ENCODE measurements at regions not wholly inside any gene's neighbourhood (a gene's known extent, or its start where the extent isn't known, plus 50 kb on each side); places are given as distances from the start of the nearest gene placed in this dataset.

DNA sequence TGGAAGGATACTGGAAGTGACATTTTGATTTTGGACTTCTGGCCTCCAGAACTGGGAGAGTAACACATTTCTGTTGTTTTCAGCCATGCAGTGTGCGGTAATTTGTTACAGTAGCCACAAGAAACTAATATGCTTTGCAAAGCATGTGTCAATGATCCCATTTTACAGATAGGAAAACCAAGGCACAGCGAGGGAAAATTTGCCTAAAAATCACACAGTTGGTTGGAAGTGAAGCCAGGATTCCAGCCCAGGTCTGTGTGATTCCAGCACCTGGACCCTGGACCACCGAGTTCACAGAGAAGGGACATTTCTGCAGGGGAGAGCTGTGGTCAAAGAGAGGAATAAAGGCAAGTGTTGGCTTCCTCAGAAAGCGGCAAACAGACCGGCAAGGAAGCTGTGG is 106.7 kb upstream of the MED13L start:
- DNase-seq (ENCODE audit: low read depth, low spot score) (no peak), FAIRE-seq (no peak)
- no peak overlapping the region for H3K4me3 ChIP-seq (replicated peaks in 1 of 3; ENCODE audit: insufficient read depth in 1 of 3, low read depth in 1 of 3, low read length in 3 of 3)
- H3K4me1 ChIP-seq (ENCODE audit: control insufficient read depth, extremely low read depth, insufficient read depth, low read length): peaks cover 31% of the 10 kb centered on the region
- CTCF ChIA-PET: interaction anchor here (0.9 to 1.0 kb wide), 2 partner anchors 41 to 106 kb away, joined by 3 read pairs; no protein-coding TSS in a partner anchor
- H3K9me3 ChIP-seq (replicated peaks; ENCODE audit: control insufficient read depth, insufficient read depth, low read length): no peaks in the 10 kb centered on the region
- no peaks in the 10 kb centered on the region for H3K79me2 ChIP-seq (ENCODE audit: control insufficient read depth, insufficient read depth, low read length)
- H3K9ac ChIP-seq (replicated peaks; ENCODE audit: extremely low read depth, insufficient read depth, low read length): no peak overlapping the region
- no peak overlapping the region for H3K27ac ChIP-seq (ENCODE audit: insufficient read depth, low read depth, low read length)
- intact Hi-C loops (cut with micrococcal nuclease): loop anchor here (5.0 kb wide), 1 partner anchor 242 kb away; no protein-coding TSS in a partner anchor
- no peak for TF ChIP-seq POLR2A (IDR thresholded peaks at IDR 0.05; ENCODE audit: low read depth, low read length)
- no peak for TF ChIP-seq FOS (IDR thresholded peaks at IDR 0.05; ENCODE audit: borderline replicate concordance, insufficient read depth, low read length)
- TF ChIP-seq GATA2 (IDR thresholded peaks at IDR 0.05; ENCODE audit: insufficient read depth, insufficient read length, low read depth, low read length): no peak
- TF ChIP-seq MAX (IDR thresholded peaks at IDR 0.05; ENCODE audit: insufficient read depth, insufficient read length): no peak
- no peak for TF ChIP-seq CTCF (IDR thresholded peaks at IDR 0.05; ENCODE audit: extremely low read depth in 1 of 2, insufficient read depth in 1 of 2, low read depth in 1 of 2, low read length in 2 of 2)
- no peak for TF ChIP-seq MYC (IDR thresholded peaks at IDR 0.05; ENCODE audit: low read depth, low read length)
- no peak for TF ChIP-seq EZH2 (IDR thresholded peaks at IDR 0.05; ENCODE audit: borderline replicate concordance, low read depth, low read length, severe bottlenecking)
- no peak for TF ChIP-seq JUN (IDR thresholded peaks at IDR 0.05; ENCODE audit: borderline replicate concordance, insufficient read depth, insufficient read length, low read depth)
- TF ChIP-seq POLR2AphosphoS5 (IDR thresholded peaks at IDR 0.05; ENCODE audit: insufficient read depth, low read depth, low read length): no peak
- dilution Hi-C loops (cut with MboI; ENCODE audit: extremely low pct_ligation_motif_present, low sequenced_read_pairs): no loop called here
- H3K27me3 ChIP-seq (ENCODE audit: control insufficient read depth in 2 of 2, insufficient read depth in 2 of 2, low read length in 2 of 2): no peaks in the 10 kb centered on the region
- no peaks in the 10 kb centered on the region for H3K9me1 ChIP-seq (replicated peaks; ENCODE audit: control insufficient read depth, extremely low read depth, insufficient read depth, low read length)
- H2AFZ ChIP-seq (ENCODE audit: low read depth, low read length): no peak overlapping the region
- H3K36me3 ChIP-seq (ENCODE audit: control insufficient read depth in 2 of 2, extremely low read depth in 1 of 2, insufficient read depth in 2 of 2, low read length in 2 of 2): no peaks in the 10 kb centered on the region
- POLR2A ChIA-PET: no interaction called here
- H3K4me2 ChIP-seq (ENCODE audit: insufficient read depth, low read length): no peak overlapping the region
- H4K20me1 ChIP-seq (replicated peaks; ENCODE audit: control insufficient read depth, extremely low read depth, insufficient read depth, low read length): no peaks in the 10 kb centered on the region
- BruUV-seq (replicated peaks): no TSS peak
